ENCODE measurements at regions not wholly inside any gene's neighbourhood (a gene's known extent, or its start where the extent isn't known, plus 50 kb on each side); places are given as distances from the start of the nearest gene placed in this dataset.

DNA sequence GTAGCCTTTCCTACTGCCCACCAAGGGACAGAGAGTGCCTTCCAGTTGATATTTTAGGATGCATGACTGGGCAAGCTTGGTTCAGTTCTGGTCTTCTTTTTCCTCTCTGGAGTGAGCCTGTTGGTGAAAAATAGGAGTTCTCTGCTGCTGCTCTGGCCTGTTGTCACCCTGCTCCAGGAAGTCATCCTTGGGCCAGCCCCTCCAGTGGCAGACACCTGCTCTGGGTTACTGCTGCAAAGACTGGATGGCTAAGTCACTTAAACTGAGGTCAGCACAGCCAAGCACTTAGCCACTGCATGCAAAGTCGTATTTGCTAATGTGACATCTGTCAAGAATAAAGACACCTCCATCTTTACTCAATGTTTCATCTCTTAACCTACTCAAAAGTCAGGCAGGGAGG is 219.6 kb upstream of the ID2 start:
- no peak for TF ChIP-seq TEAD4 (IDR thresholded peaks at IDR 0.05)
- TF ChIP-seq, protein P1, sequence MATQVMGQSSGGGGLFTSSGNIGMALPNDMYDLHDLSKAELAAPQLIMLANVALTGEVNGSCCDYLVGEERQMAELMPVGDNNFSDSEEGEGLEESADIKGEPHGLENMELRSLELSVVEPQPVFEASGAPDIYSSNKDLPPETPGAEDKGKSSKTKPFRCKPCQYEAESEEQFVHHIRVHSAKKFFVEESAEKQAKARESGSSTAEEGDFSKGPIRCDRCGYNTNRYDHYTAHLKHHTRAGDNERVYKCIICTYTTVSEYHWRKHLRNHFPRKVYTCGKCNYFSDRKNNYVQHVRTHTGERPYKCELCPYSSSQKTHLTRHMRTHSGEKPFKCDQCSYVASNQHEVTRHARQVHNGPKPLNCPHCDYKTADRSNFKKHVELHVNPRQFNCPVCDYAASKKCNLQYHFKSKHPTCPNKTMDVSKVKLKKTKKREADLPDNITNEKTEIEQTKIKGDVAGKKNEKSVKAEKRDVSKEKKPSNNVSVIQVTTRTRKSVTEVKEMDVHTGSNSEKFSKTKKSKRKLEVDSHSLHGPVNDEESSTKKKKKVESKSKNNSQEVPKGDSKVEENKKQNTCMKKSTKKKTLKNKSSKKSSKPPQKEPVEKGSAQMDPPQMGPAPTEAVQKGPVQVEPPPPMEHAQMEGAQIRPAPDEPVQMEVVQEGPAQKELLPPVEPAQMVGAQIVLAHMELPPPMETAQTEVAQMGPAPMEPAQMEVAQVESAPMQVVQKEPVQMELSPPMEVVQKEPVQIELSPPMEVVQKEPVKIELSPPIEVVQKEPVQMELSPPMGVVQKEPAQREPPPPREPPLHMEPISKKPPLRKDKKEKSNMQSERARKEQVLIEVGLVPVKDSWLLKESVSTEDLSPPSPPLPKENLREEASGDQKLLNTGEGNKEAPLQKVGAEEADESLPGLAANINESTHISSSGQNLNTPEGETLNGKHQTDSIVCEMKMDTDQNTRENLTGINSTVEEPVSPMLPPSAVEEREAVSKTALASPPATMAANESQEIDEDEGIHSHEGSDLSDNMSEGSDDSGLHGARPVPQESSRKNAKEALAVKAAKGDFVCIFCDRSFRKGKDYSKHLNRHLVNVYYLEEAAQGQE (IDR thresholded peaks at IDR 0.05; ENCODE audit: low read depth) = no peak
- TF ChIP-seq FOXM1 (IDR thresholded peaks at IDR 0.05; ENCODE audit: borderline replicate concordance, low read depth) = no peak
- TF ChIP-seq, protein P2, sequence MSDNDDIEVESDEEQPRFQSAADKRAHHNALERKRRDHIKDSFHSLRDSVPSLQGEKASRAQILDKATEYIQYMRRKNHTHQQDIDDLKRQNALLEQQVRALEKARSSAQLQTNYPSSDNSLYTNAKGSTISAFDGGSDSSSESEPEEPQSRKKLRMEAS (IDR thresholded peaks at IDR 0.05) = no peak
- TF ChIP-seq EGR1 (IDR thresholded peaks at IDR 0.05) = no peak
- TF ChIP-seq, protein P3, sequence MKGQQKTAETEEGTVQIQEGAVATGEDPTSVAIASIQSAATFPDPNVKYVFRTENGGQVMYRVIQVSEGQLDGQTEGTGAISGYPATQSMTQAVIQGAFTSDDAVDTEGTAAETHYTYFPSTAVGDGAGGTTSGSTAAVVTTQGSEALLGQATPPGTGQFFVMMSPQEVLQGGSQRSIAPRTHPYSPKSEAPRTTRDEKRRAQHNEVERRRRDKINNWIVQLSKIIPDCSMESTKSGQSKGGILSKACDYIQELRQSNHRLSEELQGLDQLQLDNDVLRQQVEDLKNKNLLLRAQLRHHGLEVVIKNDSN (IDR thresholded peaks at IDR 0.05) = no peak
- TF ChIP-seq ZBTB7A (IDR thresholded peaks at IDR 0.05; ENCODE audit: low read depth) = no peak
- TF ChIP-seq YY1 (IDR thresholded peaks at IDR 0.05; ENCODE audit: low read depth) = no peak
- no peak for TF ChIP-seq NFIC (IDR thresholded peaks at IDR 0.05)
- TF ChIP-seq TAF1 (IDR thresholded peaks at IDR 0.05; ENCODE audit: low read depth) = no peak
- no peak for TF ChIP-seq CEBPB (IDR thresholded peaks at IDR 0.05)
- no peak for TF ChIP-seq CREB1 (IDR thresholded peaks at IDR 0.05; ENCODE audit: low read depth)
- no peak for TF ChIP-seq TCF12 (IDR thresholded peaks at IDR 0.05; ENCODE audit: low read depth)
- no peak for TF ChIP-seq RAD21 (IDR thresholded peaks at IDR 0.05; ENCODE audit: low read depth)

DNA sequence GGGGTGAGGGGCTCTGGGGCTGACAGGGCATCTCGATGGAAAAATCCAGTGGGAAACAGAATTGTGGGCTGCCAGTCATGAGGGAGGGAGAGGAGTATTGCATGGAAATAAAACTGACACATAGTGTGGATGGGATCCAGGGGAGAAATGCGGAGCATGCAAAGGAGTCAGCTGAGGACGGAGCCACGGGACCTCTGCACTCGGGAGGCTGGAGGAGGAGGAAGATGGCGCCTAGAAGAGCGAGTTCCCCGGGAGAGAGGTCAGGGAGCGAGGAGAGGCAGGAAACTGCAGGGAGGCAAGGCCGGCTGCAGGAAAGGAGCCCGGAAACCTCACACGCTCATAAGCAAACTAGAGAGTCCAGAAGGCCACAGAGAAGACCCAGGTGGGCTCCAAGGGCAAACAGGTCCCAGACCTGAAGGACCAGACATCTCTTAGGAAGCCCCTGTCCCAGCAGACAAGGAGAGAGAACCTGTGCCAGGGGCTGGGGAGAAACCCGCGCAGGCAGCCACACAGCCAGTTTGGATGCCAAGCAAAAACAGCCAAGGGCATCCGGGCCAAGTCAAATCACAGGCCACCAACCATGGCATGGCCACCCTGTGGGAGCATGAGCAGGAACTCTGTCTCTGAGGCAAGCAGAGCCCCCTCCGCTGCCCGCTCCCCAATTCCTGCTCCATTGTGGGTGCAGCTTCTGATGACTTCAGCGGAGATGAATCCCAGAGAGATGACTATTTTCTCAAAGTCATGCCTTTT is 218.8 kb upstream of the ID2 start:
- no peak for TF ChIP-seq YY1 (IDR thresholded peaks at IDR 0.05; ENCODE audit: low read depth)
- TF ChIP-seq TEAD4 (IDR thresholded peaks at IDR 0.05) = no peak
- no peak for TF ChIP-seq TCF12 (IDR thresholded peaks at IDR 0.05; ENCODE audit: low read depth)
- TF ChIP-seq, protein P1 (IDR thresholded peaks at IDR 0.05; ENCODE audit: low read depth) = no peak
- no peak for TF ChIP-seq EP300 (IDR thresholded peaks at IDR 0.05; ENCODE audit: borderline replicate concordance)
- no peak for TF ChIP-seq ZBTB7A (IDR thresholded peaks at IDR 0.05; ENCODE audit: low read depth)
- no peak for TF ChIP-seq EGR1 (IDR thresholded peaks at IDR 0.05)
- TF ChIP-seq RAD21 (IDR thresholded peaks at IDR 0.05; ENCODE audit: low read depth) = no peak
- no peak for TF ChIP-seq FOXM1 (IDR thresholded peaks at IDR 0.05; ENCODE audit: borderline replicate concordance, low read depth)
- no peak for TF ChIP-seq CREB1 (IDR thresholded peaks at IDR 0.05; ENCODE audit: low read depth)
- no peak for TF ChIP-seq NFIC (IDR thresholded peaks at IDR 0.05)
- TF ChIP-seq, protein P2 (IDR thresholded peaks at IDR 0.05) = no peak
- TF ChIP-seq, protein P3 (IDR thresholded peaks at IDR 0.05) = no peak
- no peak for TF ChIP-seq CEBPB (IDR thresholded peaks at IDR 0.05)
- TF ChIP-seq TAF1 (IDR thresholded peaks at IDR 0.05; ENCODE audit: low read depth) = no peak

DNA sequence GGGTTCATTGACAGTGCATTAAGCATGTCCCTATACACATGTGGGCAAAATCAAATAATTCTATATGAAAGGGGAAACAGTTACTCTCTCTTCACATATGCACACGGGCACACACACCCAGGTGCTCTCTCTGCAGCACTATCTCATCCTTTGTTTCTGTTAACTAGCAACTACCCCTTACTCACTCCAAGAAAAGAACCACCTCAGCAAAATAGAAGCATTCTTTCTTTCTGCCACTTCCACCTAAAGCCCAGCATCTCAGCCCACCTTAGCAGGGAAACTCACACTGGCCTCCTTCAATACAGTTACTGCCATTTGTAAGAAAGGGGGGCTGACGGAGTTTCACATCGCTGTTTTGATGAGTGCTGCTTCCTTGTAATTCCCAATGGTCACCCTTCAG is 216.3 kb upstream of the ID2 start:
- TF ChIP-seq TCF12 (IDR thresholded peaks at IDR 0.05; ENCODE audit: low read depth) (no peak), EGR1 (IDR thresholded peaks at IDR 0.05) (no peak), EP300 (IDR thresholded peaks at IDR 0.05; ENCODE audit: borderline replicate concordance) (no peak), CEBPB (IDR thresholded peaks at IDR 0.05) (no peak), FOXM1 (IDR thresholded peaks at IDR 0.05; ENCODE audit: borderline replicate concordance, low read depth) (no peak), CREB1 (IDR thresholded peaks at IDR 0.05; ENCODE audit: low read depth) (no peak), TEAD4 (IDR thresholded peaks at IDR 0.05) (no peak), RAD21 (IDR thresholded peaks at IDR 0.05; ENCODE audit: low read depth) (no peak), NFIC (IDR thresholded peaks at IDR 0.05) (no peak), ZBTB7A (IDR thresholded peaks at IDR 0.05; ENCODE audit: low read depth) (no peak), TAF1 (IDR thresholded peaks at IDR 0.05; ENCODE audit: low read depth) (no peak), YY1 (IDR thresholded peaks at IDR 0.05; ENCODE audit: low read depth) (no peak)
- TF ChIP-seq, protein P1 (IDR thresholded peaks at IDR 0.05; ENCODE audit: low read depth) = no peak
- TF ChIP-seq, protein P2 (IDR thresholded peaks at IDR 0.05) = no peak
- TF ChIP-seq, protein P3 (IDR thresholded peaks at IDR 0.05) = no peak
